NOMO-1 treated with dmso at 0.1 percent for 144 hours (cell line): ENCODE measurements at regions not wholly inside any gene's neighbourhood (a gene's known extent, or its start where the extent isn't known, plus 50 kb on each side); places are given as distances from the start of the nearest gene placed in this dataset.
"Not testable (repeated sequence)": the region's sequence is repeated elsewhere in the genome, so short reads cannot be mapped to it uniquely, and the experiment has no call there.

Experiments
- DNase-seq: peaks from one replicate; lab custom pipeline; 2025; ENCODE audit not compliant: unreplicated experiment; lab: John Stamatoyannopoulos, UW

- no peak for DNase-seq
Observed at GRCh38 chr7:19958309-19958896, 185.0 kb upstream of the TMEM196 start.

DNA sequence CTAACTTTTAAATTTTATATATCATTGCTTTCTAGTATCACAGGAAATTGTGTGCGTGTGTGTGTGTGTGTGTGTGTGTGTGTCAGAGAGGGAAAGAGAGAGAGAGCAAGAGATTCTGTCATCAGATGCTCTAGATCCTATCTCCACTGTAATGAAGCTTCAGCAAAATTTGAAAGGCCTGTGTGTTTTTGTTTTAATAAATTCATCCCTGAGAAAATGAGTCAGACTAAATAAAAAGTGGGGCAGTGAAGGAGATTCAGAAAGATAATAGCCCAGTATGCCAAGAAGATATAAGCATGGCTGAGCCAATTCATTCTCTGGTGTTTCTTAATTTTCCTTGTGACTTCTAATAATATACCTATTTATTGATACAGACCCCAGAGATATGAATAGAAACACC, 184.2 kb upstream of the TMEM196 start:
- DNase-seq: no peak

DNA sequence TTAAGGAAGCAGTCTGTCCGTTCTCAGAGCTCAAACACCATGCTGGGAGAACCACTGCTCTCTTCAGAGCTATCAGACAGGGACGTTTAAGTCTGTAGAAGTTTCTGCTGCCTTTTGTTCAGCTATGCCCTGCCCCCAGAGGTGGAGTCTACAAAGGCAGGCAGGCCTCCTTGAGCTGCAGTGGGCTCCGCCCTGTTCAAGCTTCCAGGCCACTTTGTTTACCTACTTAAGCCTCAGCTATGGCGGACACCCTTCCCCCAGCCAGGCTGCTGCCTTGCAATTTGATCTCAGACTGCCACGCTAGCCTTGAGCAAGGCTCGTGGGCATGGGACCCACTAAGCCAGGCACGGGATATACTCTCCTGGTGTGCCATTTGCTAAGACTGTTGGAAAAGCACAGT, 180.7 kb upstream of the TMEM196 start:
- not testable (repeated sequence) for DNase-seq

GRCh38 chr7:19953411-19953810, 180.0 kb upstream of the TMEM196 start:
- not testable (repeated sequence) for DNase-seq

DNA sequence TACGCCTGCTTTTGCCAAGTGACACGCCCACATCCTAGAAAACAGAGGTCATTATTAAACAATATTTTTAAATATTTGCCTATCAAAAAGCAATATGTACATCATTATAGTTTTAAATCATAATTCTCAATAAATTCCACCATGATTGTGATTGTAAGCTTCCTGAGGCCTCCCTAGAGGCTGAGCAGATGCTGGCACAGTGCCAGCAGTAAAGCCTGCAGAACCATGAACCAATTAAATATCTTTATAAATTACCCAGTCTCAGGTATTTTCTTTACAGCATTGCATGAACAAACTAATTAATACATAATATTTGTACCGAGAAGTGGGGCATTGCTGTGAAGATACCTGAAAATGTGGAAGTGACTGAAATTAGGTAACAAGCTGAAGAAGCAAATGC, 174.7 kb upstream of the TMEM196 start:
- no peak for DNase-seq

DNA sequence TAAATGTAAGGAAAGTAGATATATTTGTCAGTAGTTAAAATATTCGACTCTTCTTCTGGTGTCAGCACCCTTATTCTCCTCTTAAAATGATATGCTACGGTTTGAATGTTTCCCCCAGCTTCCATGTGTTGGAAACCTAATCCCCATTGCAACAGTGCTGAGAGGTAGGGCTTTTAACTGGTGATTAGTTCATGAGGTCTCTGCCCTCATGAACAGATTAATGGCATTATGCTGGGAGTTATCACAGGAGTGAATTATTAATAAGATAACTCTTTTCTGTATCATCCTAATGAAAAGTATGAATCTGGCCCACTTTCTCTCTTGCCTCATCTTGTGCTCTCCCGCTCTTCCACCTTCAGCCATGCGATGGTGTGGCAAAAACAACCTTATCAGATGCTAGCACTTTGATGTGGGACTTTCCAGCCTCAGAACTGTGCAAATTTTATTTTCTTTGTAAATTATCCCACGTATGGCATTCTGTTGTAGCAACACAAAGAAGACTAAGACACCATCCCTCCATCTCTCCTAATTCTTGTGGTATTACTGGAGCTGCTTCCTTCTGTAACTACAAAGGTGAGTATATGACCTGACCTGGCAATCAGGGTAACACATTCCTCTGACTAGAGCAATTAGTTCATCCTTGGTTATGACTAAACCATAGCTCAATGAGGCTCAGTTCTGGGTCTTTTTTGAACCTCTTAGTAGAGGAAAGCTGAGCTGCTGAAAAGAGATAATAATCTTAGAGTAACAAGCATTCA, 171.1 kb upstream of the TMEM196 start:
- no peak for DNase-seq

- no peak for DNase-seq
Observed at GRCh38 chr7:19939746-19940145, 166.3 kb upstream of the TMEM196 start.

DNA sequence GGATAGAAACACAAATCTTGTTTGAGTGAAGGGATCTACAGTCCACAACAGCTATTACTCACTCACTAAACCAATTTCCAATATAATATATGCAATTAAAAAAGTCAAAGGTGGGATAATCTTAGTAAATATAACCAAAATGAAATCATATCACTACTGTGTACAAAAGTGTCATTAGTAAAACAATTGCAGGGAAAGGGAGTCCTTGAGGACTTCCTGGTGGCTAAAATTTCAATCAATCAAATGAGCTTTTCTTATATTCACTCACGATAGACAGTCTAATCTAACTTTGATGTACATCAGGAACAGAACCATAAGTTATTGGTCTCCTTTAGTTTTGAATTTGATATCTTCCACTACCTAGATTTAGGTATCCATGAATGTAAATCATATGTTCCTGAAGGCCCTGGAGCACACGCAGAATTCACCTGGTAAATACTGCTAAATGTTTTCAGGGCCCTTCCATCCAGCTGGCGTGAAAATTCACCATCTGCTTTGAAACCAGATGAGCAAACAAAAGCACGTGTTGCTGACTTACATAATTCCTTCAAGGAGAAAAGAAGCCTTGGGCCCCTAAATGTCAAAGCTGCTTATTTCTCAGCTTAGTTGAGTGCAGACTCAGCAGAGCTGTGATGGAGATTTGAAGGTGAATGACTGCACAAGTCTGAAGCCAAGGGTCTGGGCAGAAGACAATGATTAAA, 159.3 kb upstream of the TMEM196 start:
- DNase-seq: no peak

DNA sequence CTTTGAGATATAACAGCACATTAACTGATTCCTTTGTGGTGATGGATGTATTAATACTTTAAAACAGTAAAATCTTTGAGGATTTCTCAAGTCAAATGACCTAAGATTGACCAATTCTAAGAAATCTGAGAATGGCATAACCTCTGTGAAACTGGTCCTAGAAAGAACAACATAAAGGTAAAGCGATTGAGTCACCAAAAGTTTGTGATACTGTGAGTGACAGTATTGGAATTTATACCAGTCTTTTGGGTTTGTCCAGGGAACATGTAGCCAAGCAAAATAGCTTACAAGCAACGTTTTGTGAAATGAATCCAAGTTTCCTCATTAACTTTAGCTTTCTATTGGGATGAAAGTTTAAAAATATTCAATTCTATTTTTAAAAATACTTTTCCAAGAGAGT, 157.4 kb upstream of the TMEM196 start:
- DNase-seq: no peak

DNA sequence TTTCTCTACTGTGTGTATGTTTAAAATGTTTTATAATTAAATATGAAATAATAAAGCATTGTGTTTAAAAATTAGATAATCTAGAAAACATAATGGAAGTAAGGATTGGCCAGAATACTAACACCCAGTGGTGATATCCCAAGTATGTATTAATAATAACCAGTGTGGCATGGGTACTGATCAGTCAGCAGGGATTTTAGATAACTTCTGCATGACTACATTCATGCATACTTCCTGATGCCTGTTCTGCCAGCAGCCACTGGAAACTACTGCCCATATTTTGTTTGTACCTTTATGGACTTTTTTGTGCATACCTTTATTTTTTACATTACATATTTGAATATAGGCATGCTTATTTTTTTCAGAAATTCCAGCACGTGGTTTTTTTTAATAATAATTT, 156.6 kb upstream of the TMEM196 start:
- no peak for DNase-seq

GRCh38 chr7:19928247-19928646, 154.8 kb upstream of the TMEM196 start:
- DNase-seq: no peak

GRCh38 chr7:19920705-19921104, 147.3 kb upstream of the TMEM196 start:
- DNase-seq: no peak

DNA sequence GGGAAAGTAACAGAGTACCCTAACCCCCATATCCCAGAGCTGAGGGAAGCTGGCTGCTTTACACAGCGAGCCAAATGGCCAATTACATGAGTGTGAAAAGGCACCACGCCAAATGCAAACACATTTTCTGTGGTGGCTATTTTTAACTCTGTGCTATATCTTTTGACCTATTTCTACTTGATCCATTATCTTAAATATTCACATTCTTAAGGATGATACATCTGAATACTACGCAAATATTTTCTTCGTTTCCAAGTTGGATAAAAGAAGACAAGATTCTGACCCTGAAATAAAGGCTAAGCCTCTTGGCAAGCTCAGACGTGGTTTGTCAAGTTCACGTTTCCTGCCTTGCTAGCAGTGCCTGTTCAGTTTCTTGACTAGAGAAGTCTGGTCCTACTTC, 146.7 kb upstream of the TMEM196 start:
- DNase-seq: no peak

DNA sequence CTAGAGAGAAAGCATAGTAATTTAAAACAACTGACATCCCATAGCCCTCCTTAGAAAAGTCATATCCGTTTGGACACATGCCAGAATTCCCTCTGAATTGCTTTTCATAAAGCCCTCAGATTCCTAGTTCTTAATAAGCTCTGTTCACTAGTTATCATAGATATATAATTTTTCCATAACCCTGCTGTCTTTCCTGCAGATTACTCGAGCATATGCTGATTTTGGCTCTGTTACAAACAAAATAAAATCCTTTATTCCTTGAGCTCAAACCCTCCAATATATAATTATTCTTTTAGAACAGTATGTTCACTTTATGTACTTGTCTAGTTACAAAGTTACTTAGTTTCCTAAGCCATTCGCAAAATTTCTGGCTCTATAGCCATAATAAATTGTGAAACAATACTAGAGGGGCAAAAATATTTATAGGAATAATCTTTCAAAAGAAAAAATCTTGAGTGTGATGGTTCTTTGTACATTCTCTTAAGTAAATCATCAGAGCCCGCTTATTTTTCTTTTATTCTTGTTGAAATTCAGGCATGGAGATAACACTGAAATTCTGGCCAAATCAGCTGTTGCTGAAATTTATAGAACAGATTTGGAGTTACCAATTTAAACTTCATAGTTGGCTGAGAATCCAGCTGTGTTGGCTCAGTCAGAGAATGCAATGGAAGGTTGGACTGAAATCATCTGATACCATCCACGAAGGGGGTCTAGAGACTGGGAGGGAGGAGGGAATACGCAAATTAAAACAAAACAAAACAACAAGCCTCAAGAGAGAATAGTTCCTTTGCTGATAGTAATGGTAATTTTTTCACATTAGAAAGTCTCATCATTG, 146.1 kb upstream of the TMEM196 start:
- DNase-seq: no peak

- DNase-seq: no peak
Observed at GRCh38 chr7:19916046-19916445, 142.6 kb upstream of the TMEM196 start.

DNA sequence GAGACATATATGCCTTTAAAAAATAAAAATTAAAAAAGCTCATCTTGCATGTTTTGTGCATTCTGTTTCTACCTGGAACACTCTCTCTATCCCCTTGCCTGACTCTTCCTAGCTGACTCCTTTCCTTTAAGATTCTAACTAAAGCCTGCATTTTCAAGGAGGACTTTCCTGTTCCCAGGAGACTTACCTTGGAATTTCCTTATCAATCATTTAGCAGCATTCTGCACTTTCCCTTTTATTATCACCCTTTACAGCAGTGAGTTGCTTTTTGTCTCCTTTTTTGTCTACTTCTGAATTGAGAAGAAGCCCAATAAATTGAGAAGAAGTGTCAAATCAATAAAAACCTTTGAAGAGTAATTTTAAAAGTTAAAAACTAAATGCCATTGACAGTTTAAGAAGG, 142.2 kb upstream of the TMEM196 start:
- no peak for DNase-seq

DNA sequence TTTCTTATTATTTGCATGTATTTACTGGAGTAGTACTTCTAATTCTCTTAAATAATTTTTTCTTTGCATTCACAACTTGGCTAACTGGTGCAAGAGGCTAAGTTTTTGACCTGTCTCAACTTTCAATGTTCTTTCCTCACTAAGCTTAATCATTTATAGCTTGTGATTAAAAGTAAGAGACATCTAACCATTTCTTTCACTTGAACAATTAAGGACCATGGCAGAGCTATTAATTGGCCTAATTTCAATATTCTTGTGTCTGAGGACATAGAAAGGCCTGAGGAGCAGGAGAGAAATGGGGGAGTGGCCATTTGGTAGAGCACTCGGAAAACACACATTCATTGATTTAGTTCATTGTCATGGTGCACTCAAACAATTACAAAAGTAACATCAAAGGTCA, 141.4 kb upstream of the TMEM196 start:
- DNase-seq: no peak

GRCh38 chr7:19900118-19900517, 126.7 kb upstream of the TMEM196 start:
- no peak for DNase-seq

GRCh38 chr7:19899529-19899928, 126.1 kb upstream of the TMEM196 start:
- DNase-seq: no peak

- not testable (repeated sequence) for DNase-seq
Observed at GRCh38 chr7:19882893-19883292, 109.5 kb upstream of the TMEM196 start.

- no peak for DNase-seq
Observed at GRCh38 chr7:19872094-19872493, 98.7 kb upstream of the TMEM196 start.
